Hematopoietic multipotent progenitor cell (in vitro differentiated cells): ENCODE measurements at regions not wholly inside any gene's neighbourhood (a gene's known extent, or its start where the extent isn't known, plus 50 kb on each side); places are given as distances from the start of the nearest gene placed in this dataset.
A peak's percentile ranks its signal among the peaks of the same experiment; 100 is the strongest.
"Not testable (repeated sequence)": the region's sequence is repeated elsewhere in the genome, so short reads cannot be mapped to it uniquely, and the experiment has no call there.

Experiments
- DNase-seq, 3 donors: peaks; one replicate each; pipeline ENCODE4 v3.0.0-alpha.2; 2011 to 2015; ENCODE audit warnings: low read depth in 2 of 3, low spot score in 2 of 3

- DNase-seq = no peak
These were observed 191.1 kb upstream of the GLI2 start for GRCh38 chr2:120544522-120544921.

- DNase-seq = not testable (repeated sequence)
These were observed 190.7 kb upstream of the GLI2 start for GRCh38 chr2:120545007-120545406.

- DNase-seq = no peak
These were observed 190.1 kb upstream of the GLI2 start for GRCh38 chr2:120545521-120546047.

- no peak for DNase-seq
These were observed 189.4 kb upstream of the GLI2 start for GRCh38 chr2:120546048-120546864.

- no peak for DNase-seq
These were observed 188.7 kb upstream of the GLI2 start for GRCh38 chr2:120546865-120547390.

- DNase-seq = no peak
These were observed 188.0 kb upstream of the GLI2 start for GRCh38 chr2:120547662-120548061.

- DNase-seq = no peak
These were observed 186.8 kb upstream of the GLI2 start for GRCh38 chr2:120548627-120549608.

GRCh38 chr2:120549841-120550240 is 185.8 kb upstream of the GLI2 start:
- DNase-seq = no peak

- no peak for DNase-seq
These were observed 185.4 kb upstream of the GLI2 start for GRCh38 chr2:120550282-120550681.

GRCh38 chr2:120550893-120551446 is 184.7 kb upstream of the GLI2 start:
- DNase-seq = no peak

- DNase-seq = peak in 1 of 3 donors; percentile 27
These were observed 184.1 kb upstream of the GLI2 start for GRCh38 chr2:120551522-120551921.

- DNase-seq = no peak
These were observed 183.6 kb upstream of the GLI2 start for GRCh38 chr2:120552079-120552478.

GRCh38 chr2:120552800-120553481 is 182.7 kb upstream of the GLI2 start:
- peak in 2 of 3 donors; percentile 30 to 57 for DNase-seq

GRCh38 chr2:120554625-120555032 is 181.0 kb upstream of the GLI2 start:
- no peak for DNase-seq

GRCh38 chr2:120555092-120555491 is 180.6 kb upstream of the GLI2 start:
- DNase-seq = no peak

- no peak for DNase-seq
These were observed 178.8 kb upstream of the GLI2 start for GRCh38 chr2:120556911-120557310.

- no peak for DNase-seq
These were observed 176.8 kb upstream of the GLI2 start for GRCh38 chr2:120558847-120559246.

GRCh38 chr2:120559401-120559800 is 176.3 kb upstream of the GLI2 start:
- DNase-seq = no peak

GRCh38 chr2:120560330-120560729 is 175.3 kb upstream of the GLI2 start:
- DNase-seq = no peak

- no peak for DNase-seq
These were observed 174.2 kb upstream of the GLI2 start for GRCh38 chr2:120561379-120562035.
